Mesenchymal stem cell (in vitro differentiated cells and primary cell): ENCODE measurements at regions not wholly inside any gene's neighbourhood (a gene's known extent, or its start where the extent isn't known, plus 50 kb on each side); places are given as distances from the start of the nearest gene placed in this dataset.

Source experiments
- DNase-seq: peaks from one replicate; pipeline ENCODE4 v3.0.0-alpha.2; 2013
- H2AFZ ChIP-seq: one replicate; pipeline ENCODE4 v1.6.1; 2013; ENCODE audit warnings: low read depth, mild to moderate bottlenecking, control low read depth, inconsistent platforms, low read length, moderate library complexity
- H2AK5ac ChIP-seq: 2 replicates; pipeline ENCODE4 v1.6.1; 2013; ENCODE audit warnings: low read length, moderate library complexity, mild to moderate bottlenecking, inconsistent platforms; ENCODE audit not compliant: severe bottlenecking
- H2BK120ac ChIP-seq: one replicate; pipeline ENCODE4 v1.6.1; 2013; ENCODE audit warnings: low read depth, mild to moderate bottlenecking, inconsistent platforms, low read length, moderate library complexity
- H2BK12ac ChIP-seq, 2 experiments: one replicate each; pipeline ENCODE4 v1.6.1; 2013; ENCODE audit warnings: inconsistent platforms in 2 of 2, low read length in 2 of 2, mild to moderate bottlenecking in 2 of 2, moderate library complexity in 2 of 2, control low read depth in 1 of 2
- H2BK15ac ChIP-seq: one replicate; pipeline ENCODE4 v1.6.1; 2013; ENCODE audit warnings: mild to moderate bottlenecking, low read depth, inconsistent platforms; ENCODE audit not compliant: poor library complexity, severe bottlenecking
- H2BK5ac ChIP-seq: 2 replicates; pipeline ENCODE4 v1.6.1; 2013; ENCODE audit warnings: low read depth, mild to moderate bottlenecking, low read length, control low read depth, inconsistent platforms; ENCODE audit not compliant: poor library complexity, severe bottlenecking
- H3K14ac ChIP-seq, 2 experiments: one replicate each; pipeline ENCODE4 v1.6.1; 2013; ENCODE audit warnings: inconsistent platforms in 2 of 2, low read length in 2 of 2, control low read depth in 1 of 2, mild to moderate bottlenecking in 1 of 2, moderate library complexity in 1 of 2
- H3K18ac ChIP-seq, 2 experiments: one replicate each; pipeline ENCODE4 v1.6.1; 2013; ENCODE audit warnings: inconsistent platforms in 2 of 2, low read length in 2 of 2, control low read depth in 1 of 2, low read depth in 1 of 2, mild to moderate bottlenecking in 1 of 2
- H3K23ac ChIP-seq, 2 experiments: one replicate each; pipeline ENCODE4 v1.6.1; 2013; ENCODE audit warnings: inconsistent platforms in 2 of 2, low read length in 2 of 2, mild to moderate bottlenecking in 2 of 2, moderate library complexity in 2 of 2, control low read depth in 1 of 2
- H3K27ac ChIP-seq: 2 replicates; pipeline ENCODE4 v1.5.1; 2013; ENCODE audit warnings: mild to moderate bottlenecking, moderate library complexity, low read length, control low read depth, inconsistent platforms; ENCODE audit not compliant: poor library complexity, severe bottlenecking
- H3K27me3 ChIP-seq, 2 experiments: 2 replicates each; pipeline versions ENCODE4 v1.6.1 to v1.7.0; 2013; ENCODE audit warnings: low read length in 2 of 2, mild to moderate bottlenecking in 2 of 2, moderate library complexity in 2 of 2, control low read depth in 1 of 2, inconsistent platforms in 1 of 2; ENCODE audit not compliant: control insufficient read depth in 1 of 2, insufficient read depth in 1 of 2
- H3K36me3 ChIP-seq, 2 experiments: 2 replicates each; pipeline versions ENCODE4 v1.6.1 to v1.7.0; 2013; ENCODE audit warnings: low read length in 2 of 2, control low read depth in 1 of 2, inconsistent platforms in 1 of 2, low read depth in 1 of 2, mild to moderate bottlenecking in 1 of 2; ENCODE audit not compliant: insufficient read depth in 2 of 2, control insufficient read depth in 1 of 2
- H3K4ac ChIP-seq, 2 experiments: one replicate each; pipeline ENCODE4 v1.6.1; 2013; ENCODE audit warnings: inconsistent platforms in 2 of 2, low read length in 2 of 2, mild to moderate bottlenecking in 2 of 2, moderate library complexity in 2 of 2, control low read depth in 1 of 2, low read depth in 1 of 2
- H3K4me1 ChIP-seq: 2 replicates; pipeline ENCODE4 v1.6.1; 2013; ENCODE audit warnings: low read depth, low read length, control low read depth; ENCODE audit not compliant: control insufficient read depth, insufficient read depth
- H3K4me2 ChIP-seq: 2 replicates; pipeline ENCODE4 v1.6.1; 2013; ENCODE audit warnings: low read length, mild to moderate bottlenecking, inconsistent platforms; ENCODE audit not compliant: poor library complexity, severe bottlenecking
- H3K4me3 ChIP-seq, 2 experiments: 2 replicates each; pipeline versions ENCODE4 v1.5.1 to v1.7.0; 2013; ENCODE audit warnings: low read length in 2 of 2, mild to moderate bottlenecking in 2 of 2, control low read depth in 1 of 2, low read depth in 1 of 2; ENCODE audit not compliant: insufficient read depth in 1 of 2
- H3K79me1 ChIP-seq: replicated peaks from 2 replicates; pipeline ENCODE4 v1.6.1; 2013; ENCODE audit warnings: mild to moderate bottlenecking, control low read depth, low read length, inconsistent platforms; ENCODE audit not compliant: poor library complexity, severe bottlenecking
- H3K9ac ChIP-seq: 2 replicates; pipeline ENCODE4 v1.7.0; 2013; ENCODE audit warnings: mild to moderate bottlenecking, low read length, moderate library complexity
- H3K9me3 ChIP-seq: 2 replicates; pipeline ENCODE4 v1.7.0; 2013; ENCODE audit warnings: mild to moderate bottlenecking, low read length; ENCODE audit not compliant: control insufficient read depth
- H4K8ac ChIP-seq: one replicate; pipeline ENCODE4 v1.6.1; 2013; ENCODE audit warnings: inconsistent platforms, mild to moderate bottlenecking, low read length, moderate library complexity
- H4K91ac ChIP-seq: one replicate; pipeline ENCODE4 v1.6.1; 2013; ENCODE audit warnings: mild to moderate bottlenecking, low read length, inconsistent platforms
- WGBS: methylation state at CpG from one replicate; pipeline ENCODE4 v1.1.7; 2013; ENCODE audit warnings: mixed read lengths; 5-methylcytosine and 5-hydroxymethylcytosine counted together

GRCh38 chr16:35737076-35737475 is 2277.7 kb downstream of the TP53TG3F start:
- Histone ChIP-seq H3K27me3 (no peaks in the 10 kb centered on the region), H3K9me3 (no peaks in the 10 kb centered on the region), H3K4me1 (no peaks in the 10 kb centered on the region), H4K91ac (no peak overlapping the region), H3K4ac (no peak overlapping the region), H3K23ac (no peak overlapping the region), H3K4me2 (no peak overlapping the region), H3K36me3 (no peaks in the 10 kb centered on the region), H3K9ac (no peak overlapping the region), H4K8ac (no peak overlapping the region), H3K79me1 (no peaks in the 10 kb centered on the region), H2AFZ (no peak overlapping the region), H2BK15ac (no peak overlapping the region), H2BK12ac (no peak overlapping the region), H2BK120ac (no peak overlapping the region), H3K4me3 (no peak overlapping the region), H2AK5ac (no peak overlapping the region), H3K18ac (no peak overlapping the region), H3K27ac (no peak overlapping the region), H3K14ac (no peak overlapping the region), H2BK5ac (no peak overlapping the region)
- DNase-seq = no peak
- 68% methylated on average over 3 of the region's 3 CpGs for WGBS

- no peak overlapping the region for H2AK5ac ChIP-seq
- no peaks in the 10 kb centered on the region for H3K9me3 ChIP-seq
- no peaks in the 10 kb centered on the region for H3K36me3 ChIP-seq
- no peak overlapping the region for H3K18ac ChIP-seq
- H3K27me3 ChIP-seq = no peaks in the 10 kb centered on the region
- H3K79me1 ChIP-seq = no peaks in the 10 kb centered on the region
- H3K4me2 ChIP-seq = no peak overlapping the region
- H3K4me1 ChIP-seq = no peaks in the 10 kb centered on the region
- no peak overlapping the region for H3K23ac ChIP-seq
- H3K4ac ChIP-seq = no peak overlapping the region
- no peak overlapping the region for H2BK12ac ChIP-seq
- no peak overlapping the region for H3K27ac ChIP-seq
- no peak overlapping the region for H2AFZ ChIP-seq
- no peak overlapping the region for H2BK120ac ChIP-seq
- H3K4me3 ChIP-seq = no peak overlapping the region
- DNase-seq = no peak
- 58% methylated on average over 4 of the region's 4 CpGs for WGBS
- no peak overlapping the region for H2BK5ac ChIP-seq
- no peak overlapping the region for H3K9ac ChIP-seq
- no peak overlapping the region for H3K14ac ChIP-seq
- no peak overlapping the region for H2BK15ac ChIP-seq
- H4K91ac ChIP-seq = no peak overlapping the region
- H4K8ac ChIP-seq = no peak overlapping the region
Observed at GRCh38 chr16:35741546-35741945, 2282.1 kb downstream of the TP53TG3F start.

GRCh38 chr16:35743101-35743692 is 2283.8 kb downstream of the TP53TG3F start:
- H2BK12ac ChIP-seq = no peak overlapping the region
- H3K36me3 ChIP-seq = no peaks in the 10 kb centered on the region
- no peak overlapping the region for H2BK120ac ChIP-seq
- no peak overlapping the region for H3K18ac ChIP-seq
- no peaks in the 10 kb centered on the region for H3K27me3 ChIP-seq
- H3K9ac ChIP-seq = no peak overlapping the region
- H3K4ac ChIP-seq = no peak overlapping the region
- no peak overlapping the region for H3K14ac ChIP-seq
- no peak for DNase-seq
- H2BK5ac ChIP-seq = no peak overlapping the region
- H2BK15ac ChIP-seq = no peak overlapping the region
- no peak overlapping the region for H2AK5ac ChIP-seq
- H3K9me3 ChIP-seq = no peaks in the 10 kb centered on the region
- 49% methylated on average over 5 of the region's 5 CpGs for WGBS
- H3K27ac ChIP-seq = no peak overlapping the region
- H4K91ac ChIP-seq = no peak overlapping the region
- no peaks in the 10 kb centered on the region for H3K79me1 ChIP-seq
- no peak overlapping the region for H4K8ac ChIP-seq
- no peaks in the 10 kb centered on the region for H3K4me1 ChIP-seq
- no peak overlapping the region for H3K4me2 ChIP-seq
- H3K23ac ChIP-seq = no peak overlapping the region
- H3K4me3 ChIP-seq = no peak overlapping the region
- no peak overlapping the region for H2AFZ ChIP-seq

- Histone ChIP-seq H2AK5ac (no peak overlapping the region), H4K8ac (no peak overlapping the region), H3K27me3 (no peaks in the 10 kb centered on the region), H3K4me1 (no peaks in the 10 kb centered on the region), H3K23ac (no peak overlapping the region), H2BK5ac (no peak overlapping the region), H3K9ac (no peak overlapping the region), H3K36me3 (no peaks in the 10 kb centered on the region), H4K91ac (no peak overlapping the region), H3K14ac (no peak overlapping the region), H3K27ac (no peak overlapping the region), H3K18ac (no peak overlapping the region), H2BK12ac (no peak overlapping the region), H2AFZ (no peak overlapping the region), H3K4me2 (no peak overlapping the region), H3K4me3 (no peak overlapping the region), H3K9me3 (no peaks in the 10 kb centered on the region), H2BK120ac (no peak overlapping the region), H2BK15ac (no peak overlapping the region), H3K79me1 (no peaks in the 10 kb centered on the region), H3K4ac (no peak overlapping the region)
- DNase-seq = no peak
- WGBS = 64% methylated on average over 4 of the region's 4 CpGs
Observed at GRCh38 chr16:35744084-35744483, 2284.7 kb downstream of the TP53TG3F start.
